ENCODE measurements at regions not wholly inside any gene's neighbourhood (a gene's known extent, or its start where the extent isn't known, plus 50 kb on each side); places are given as distances from the start of the nearest gene placed in this dataset.

DNA sequence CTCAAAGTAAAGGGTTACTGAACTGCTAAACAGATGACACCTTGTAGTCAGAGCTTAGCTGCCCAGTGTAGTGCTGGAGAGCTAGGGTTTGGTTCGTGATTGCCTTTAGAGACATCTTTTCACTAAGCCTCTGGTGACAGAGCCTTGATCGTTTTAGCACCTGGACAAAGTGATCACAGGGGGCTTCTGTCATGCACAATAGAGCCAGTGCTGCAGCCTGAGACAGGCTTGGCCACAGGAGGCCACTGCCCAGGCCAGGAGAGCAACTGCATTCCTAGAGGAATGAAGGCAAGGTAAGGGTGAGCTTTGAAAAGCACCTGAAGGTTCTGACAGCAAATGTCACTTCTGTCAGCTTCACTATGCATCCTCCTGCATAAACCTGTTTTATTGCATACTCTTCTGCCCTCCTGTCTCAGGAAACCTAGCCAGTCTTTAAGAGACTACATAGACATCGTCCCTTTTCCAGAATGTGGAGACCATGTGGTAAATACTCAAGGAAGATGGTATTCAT is 122.9 kb downstream of the NPY start:
- WGBS, 2 donors = 62 to 68% methylated on average over 3 of the region's 3 CpGs
- DNase-seq = no peak
- H3K36me3 ChIP-seq = no peaks in the 10 kb centered on the region
- TF ChIP-seq, protein P1, sequence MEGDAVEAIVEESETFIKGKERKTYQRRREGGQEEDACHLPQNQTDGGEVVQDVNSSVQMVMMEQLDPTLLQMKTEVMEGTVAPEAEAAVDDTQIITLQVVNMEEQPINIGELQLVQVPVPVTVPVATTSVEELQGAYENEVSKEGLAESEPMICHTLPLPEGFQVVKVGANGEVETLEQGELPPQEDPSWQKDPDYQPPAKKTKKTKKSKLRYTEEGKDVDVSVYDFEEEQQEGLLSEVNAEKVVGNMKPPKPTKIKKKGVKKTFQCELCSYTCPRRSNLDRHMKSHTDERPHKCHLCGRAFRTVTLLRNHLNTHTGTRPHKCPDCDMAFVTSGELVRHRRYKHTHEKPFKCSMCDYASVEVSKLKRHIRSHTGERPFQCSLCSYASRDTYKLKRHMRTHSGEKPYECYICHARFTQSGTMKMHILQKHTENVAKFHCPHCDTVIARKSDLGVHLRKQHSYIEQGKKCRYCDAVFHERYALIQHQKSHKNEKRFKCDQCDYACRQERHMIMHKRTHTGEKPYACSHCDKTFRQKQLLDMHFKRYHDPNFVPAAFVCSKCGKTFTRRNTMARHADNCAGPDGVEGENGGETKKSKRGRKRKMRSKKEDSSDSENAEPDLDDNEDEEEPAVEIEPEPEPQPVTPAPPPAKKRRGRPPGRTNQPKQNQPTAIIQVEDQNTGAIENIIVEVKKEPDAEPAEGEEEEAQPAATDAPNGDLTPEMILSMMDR (IDR thresholded peaks at IDR 0.05) = no peak
- TF ChIP-seq POLR2A (IDR thresholded peaks at IDR 0.05) = no peak
- H3K27me3 ChIP-seq = no peaks in the 10 kb centered on the region
- no peak overlapping the region for H3K27ac ChIP-seq
- no peak overlapping the region for H3K4me3 ChIP-seq (replicated peaks in 1 of 3)
- intact Hi-C loops (cut with DNase I) = no loop called here
- no peaks in the 10 kb centered on the region for H3K4me1 ChIP-seq
- no peaks in the 10 kb centered on the region for H3K9me3 ChIP-seq

DNA sequence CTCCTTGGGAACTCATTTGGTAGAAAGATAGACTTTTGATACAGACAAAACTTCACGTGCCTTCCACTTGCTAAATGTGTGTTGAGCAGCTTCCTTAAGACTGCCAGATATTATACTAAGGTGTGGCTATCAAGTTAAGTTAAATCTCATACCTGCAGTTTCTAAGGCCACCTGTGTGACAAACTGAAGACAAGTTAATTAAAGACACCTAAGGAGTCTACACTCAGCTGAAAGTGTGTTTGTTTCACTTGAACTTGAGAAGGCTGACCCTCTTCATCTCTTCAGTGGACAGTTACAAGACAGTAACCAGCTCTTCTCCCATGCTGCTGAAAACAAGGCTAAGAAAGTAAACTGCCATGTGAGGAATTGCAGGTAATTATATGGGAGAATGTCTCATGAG is 124.0 kb downstream of the NPY start:
- DNase-seq = no peak
- WGBS, 2 donors = 92 to 97% methylated on average over 1 of the region's 1 CpG
- TF ChIP-seq, protein P1 (IDR thresholded peaks at IDR 0.05) = no peak
- TF ChIP-seq POLR2A (IDR thresholded peaks at IDR 0.05) = no peak
- H3K27me3 ChIP-seq = no peaks in the 10 kb centered on the region
- H3K4me3 ChIP-seq (replicated peaks in 1 of 3) = no peak overlapping the region
- no peaks in the 10 kb centered on the region for H3K4me1 ChIP-seq
- intact Hi-C loops (cut with DNase I) = no loop called here
- H3K36me3 ChIP-seq = no peaks in the 10 kb centered on the region
- no peaks in the 10 kb centered on the region for H3K9me3 ChIP-seq
- H3K27ac ChIP-seq = no peak overlapping the region

DNA sequence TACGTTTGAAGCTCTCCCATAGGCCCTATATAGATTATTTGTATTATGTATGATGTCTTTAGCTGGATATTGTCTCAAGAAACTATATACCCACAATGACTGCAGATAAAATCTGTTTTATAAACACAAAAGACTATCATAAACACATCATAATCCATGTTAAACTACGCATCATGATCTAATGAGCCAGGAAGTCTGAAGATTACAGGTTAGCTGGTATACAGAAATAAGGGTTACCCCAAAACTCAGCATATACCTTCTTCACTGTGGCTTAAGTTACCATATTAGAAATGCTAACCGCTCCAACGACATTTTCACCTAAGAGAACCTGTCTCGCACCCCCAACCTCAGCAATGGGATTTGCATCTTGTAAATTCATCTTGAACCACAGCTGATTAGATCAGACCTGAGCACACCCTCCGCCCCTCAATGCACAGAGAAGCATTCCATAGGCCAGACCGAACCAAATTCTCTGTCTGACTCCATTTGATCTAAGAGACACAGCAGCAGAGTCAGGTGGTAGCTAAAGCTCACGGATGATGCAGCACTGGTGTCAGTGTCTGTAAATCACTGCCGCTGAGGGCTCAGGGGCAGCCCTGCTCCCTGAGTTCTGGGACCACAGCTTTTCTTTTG is 124.9 kb downstream of the NPY start:
- Histone ChIP-seq H3K9me3 (no peaks in the 10 kb centered on the region), H3K27ac (no peak overlapping the region), H3K36me3 (no peaks in the 10 kb centered on the region), H3K4me3 (replicated peaks in 1 of 3) (no peak overlapping the region), H3K27me3 (no peaks in the 10 kb centered on the region), H3K4me1 (no peaks in the 10 kb centered on the region)
- TF ChIP-seq POLR2A (IDR thresholded peaks at IDR 0.05) = no peak
- TF ChIP-seq, protein P1 (IDR thresholded peaks at IDR 0.05) = no peak
- WGBS, 2 donors = 88 to 91% methylated on average over 9 of the region's 9 CpGs
- intact Hi-C loops (cut with DNase I) = no loop called here
- no peak for DNase-seq

DNA sequence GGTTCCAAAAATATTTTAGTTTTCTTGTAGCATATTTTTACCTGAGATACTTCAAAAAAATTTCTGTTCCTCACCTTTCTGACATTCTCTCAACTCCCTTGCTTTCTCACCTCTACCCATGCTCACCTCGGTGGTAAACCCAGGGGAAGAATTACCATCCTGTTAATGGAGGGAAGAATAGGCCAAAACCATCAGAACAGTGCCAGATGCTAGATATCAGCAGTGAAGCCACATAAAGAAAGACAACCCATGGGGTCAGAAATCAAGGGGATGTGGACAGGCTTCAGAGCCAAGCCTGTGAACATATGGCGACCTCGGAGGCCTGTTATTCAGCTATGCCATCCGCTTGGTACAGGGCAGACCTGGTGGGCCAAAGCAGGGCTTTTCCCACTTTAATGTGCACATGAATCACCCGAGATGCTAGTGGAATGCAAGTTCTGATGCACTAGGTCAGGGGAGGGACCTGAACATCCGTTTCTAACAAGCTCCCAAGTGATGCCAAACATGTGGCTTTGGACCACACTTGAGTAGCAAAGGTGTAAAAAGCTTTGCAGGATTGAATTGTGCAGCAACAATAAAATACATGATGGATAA is 125.5 kb downstream of the NPY start:
- Histone ChIP-seq H3K36me3 (no peaks in the 10 kb centered on the region), H3K27me3 (no peaks in the 10 kb centered on the region), H3K27ac (no peak overlapping the region), H3K4me1 (no peaks in the 10 kb centered on the region), H3K9me3 (no peaks in the 10 kb centered on the region), H3K4me3 (replicated peaks in 1 of 3) (no peak overlapping the region)
- intact Hi-C loops (cut with DNase I) = no loop called here
- no peak for DNase-seq
- WGBS, 2 donors = 92% methylated on average over 6 of the region's 6 CpGs
- no peak for TF ChIP-seq POLR2A (IDR thresholded peaks at IDR 0.05)
- TF ChIP-seq, protein P1 (IDR thresholded peaks at IDR 0.05) = no peak

DNA sequence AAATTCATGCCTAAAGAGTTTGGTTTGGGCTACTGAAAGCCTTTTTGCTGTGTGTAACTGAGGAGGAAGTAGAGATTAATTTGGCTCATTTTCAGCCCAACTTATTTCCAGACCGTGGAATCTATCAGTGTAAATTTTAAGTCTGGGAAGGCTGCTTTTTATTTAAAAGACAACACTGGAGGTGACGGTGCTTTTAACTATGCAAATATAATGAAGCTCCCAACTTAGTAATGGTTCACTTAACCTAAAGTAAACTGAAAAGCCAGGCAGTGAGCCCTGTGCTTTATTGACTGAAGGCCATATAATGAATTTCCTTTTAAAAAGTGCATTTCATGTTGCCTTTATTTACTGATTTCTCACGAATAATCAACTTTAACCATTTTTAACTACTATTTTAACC is 127.2 kb downstream of the NPY start:
- no peak for DNase-seq
- WGBS, 2 donors = 79 to 87% methylated on average over 3 of the region's 3 CpGs
- intact Hi-C loops (cut with DNase I) = no loop called here
- TF ChIP-seq, protein P1 (IDR thresholded peaks at IDR 0.05) = no peak
- TF ChIP-seq POLR2A (IDR thresholded peaks at IDR 0.05) = no peak
- Histone ChIP-seq H3K4me1 (no peaks in the 10 kb centered on the region), H3K27me3 (no peaks in the 10 kb centered on the region), H3K9me3 (no peaks in the 10 kb centered on the region), H3K36me3 (no peaks in the 10 kb centered on the region), H3K4me3 (replicated peaks in 1 of 3) (no peak overlapping the region), H3K27ac (no peak overlapping the region)

Data from thyroid gland (tissue), 4 donors.